ENCODE measurements at regions not wholly inside any gene's neighbourhood (a gene's known extent, or its start where the extent isn't known, plus 50 kb on each side); places are given as distances from the start of the nearest gene placed in this dataset.

DNA sequence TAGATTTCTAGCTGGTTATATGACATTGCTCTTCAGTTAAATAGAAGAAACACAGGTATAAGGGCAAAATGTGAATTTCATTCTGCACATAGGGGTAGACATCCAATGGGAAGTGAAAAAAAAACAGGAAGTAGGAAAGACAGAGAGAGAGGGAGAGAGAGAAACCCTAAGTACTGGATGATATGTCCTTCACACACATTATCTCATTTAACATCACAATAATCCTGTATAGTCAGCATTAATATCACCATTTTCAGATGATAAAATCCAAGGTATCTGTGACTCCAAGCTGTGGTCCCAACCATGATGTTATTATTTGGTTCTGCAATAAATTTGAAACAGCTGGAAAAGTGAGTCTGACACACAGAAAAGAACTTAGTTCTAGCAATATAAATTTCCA is 759.9 kb downstream of the SATB2 start:
- no peak for DNase-seq

DNA sequence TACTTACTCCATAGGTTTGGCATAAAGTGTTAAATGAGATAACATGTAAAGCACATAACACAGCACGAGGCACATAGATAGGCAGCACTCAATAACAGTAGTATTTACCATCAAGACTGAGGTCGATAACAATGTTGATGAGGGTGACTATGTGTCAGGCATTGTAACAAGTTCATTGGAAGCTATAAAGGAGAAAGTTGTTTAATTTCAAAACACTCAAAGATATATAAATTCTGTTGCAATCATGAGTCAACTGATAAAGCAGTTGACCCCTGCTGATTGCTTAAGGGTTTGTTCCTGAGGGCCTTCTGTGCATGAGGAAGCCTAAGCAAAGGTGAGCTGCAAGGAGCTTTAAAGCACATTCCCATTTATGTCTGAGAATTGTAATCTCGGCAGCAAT is 760.5 kb downstream of the SATB2 start:
- DNase-seq, result no peak

DNA sequence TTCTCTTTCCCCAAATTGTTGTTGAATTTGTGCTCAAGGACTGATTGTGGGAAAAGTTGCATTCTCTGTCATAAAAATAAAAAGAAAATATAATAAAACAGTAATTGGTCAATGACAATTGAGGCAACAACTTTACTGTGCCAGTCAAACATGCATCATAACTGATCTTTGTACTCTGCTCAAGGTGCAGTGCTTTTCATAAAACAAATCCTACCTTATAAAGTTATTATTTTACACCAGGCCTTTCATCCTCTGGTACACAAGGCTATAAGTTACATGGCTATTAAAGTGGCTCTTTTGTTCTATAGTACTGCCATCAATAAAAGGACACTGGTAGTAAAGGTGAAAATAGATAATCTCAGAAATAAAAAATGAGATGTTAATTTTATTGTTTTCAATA is 761.9 kb downstream of the SATB2 start:
- no peak for DNase-seq

DNA sequence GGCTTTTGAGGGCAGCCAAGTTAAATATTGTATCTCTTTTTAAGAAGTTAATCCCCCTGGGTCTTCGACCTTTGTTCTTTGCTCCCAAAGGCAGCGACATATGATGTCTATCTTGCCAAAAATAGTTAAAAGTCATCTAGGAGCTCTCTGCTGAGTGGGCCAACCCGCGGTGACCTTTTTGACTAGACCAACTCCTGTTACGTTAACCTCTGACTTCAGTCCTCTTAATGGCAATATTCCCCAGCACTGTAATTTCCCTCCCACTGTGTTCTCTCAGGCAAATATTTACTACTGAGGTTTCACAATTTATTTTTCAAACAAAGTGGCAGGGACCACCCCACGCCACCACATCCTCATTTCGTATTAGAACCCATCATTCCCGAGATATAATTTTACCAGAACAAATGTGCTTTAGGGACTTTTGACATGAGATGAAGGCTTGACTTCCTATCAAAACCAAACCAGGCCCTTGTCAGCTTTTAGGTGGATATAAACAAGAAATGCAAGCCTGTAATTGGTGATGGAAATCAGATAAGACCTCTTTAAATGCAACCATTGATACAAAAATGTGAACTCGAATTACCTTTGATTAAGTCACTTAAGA is 764.7 kb downstream of the SATB2 start:
- DNase-seq, result no peak

DNA sequence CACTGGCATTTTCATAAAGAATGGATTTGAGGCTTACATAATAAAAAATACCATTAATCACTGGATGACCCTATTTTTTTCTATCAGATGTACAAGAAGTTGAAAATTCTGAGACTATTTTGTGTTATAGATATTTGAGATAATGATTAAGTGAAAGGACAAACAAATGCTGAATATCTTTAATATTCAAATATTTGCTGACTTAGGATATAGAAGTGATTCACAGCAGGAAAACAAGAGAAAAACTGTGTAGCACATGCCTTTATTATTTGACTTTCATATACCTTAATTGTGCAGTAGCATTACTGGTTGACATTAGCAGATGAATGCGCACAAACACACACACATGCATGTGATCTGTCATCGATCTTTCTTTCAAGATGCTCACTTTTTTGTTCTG is 766.5 kb downstream of the SATB2 start:
- no peak for DNase-seq

DNA sequence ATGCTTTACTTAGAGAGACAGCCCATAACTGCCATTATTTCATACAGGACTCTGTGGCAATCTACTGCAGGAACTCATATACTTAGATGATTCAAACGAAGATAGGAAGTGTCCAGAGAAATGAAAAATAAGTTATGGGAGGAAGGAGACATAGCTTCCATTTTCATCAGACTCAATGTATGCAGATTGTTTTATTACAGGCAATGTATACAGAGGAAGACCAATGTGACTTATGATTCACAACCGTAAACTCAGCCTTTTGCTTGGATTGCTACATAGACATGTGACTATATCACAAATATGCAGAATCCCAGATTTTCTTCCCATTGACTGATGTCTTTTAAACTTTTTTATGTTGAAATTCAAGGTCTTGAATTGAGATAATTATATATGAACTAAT is 793.4 kb downstream of the SATB2 start:
- no peak for DNase-seq

DNA sequence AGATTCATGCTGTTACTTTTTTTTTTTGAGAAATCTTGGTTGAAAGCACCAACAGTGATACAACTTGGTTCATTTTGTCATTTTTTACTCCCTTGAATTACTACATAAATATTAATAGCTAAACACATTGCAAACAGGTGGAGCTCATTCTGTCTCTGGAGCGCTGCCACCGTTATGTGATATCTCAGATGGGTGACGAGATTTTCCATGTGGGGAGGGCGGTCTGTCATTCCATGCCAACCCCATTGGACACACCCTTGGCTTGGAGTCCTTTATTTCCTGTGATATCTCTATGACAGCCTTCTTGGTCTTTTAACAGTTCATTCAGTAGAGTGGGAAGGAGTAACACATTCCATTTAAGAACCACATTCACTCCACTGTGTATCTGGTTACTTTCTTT is 794.8 kb downstream of the SATB2 start:
- DNase-seq, result no peak

DNA sequence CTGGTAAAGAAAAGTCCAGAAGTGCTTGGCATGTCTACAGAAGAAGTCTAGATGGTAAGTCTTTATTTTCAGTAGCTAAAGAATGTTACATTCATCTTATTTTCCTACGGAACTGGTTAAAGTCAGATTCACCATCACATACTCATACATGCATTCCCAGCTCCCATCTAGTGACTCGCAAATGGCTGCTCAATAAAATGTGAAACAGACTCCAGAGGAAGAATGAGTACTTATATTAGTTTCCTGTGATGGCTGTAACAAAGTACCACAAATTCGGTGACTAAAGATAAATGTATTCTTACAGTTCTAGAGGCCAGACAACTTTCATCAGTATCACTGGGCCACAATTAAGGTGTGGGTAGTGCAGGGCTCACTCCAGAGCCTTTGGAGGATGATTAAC is 797.2 kb downstream of the SATB2 start:
- no peak for DNase-seq

DNA sequence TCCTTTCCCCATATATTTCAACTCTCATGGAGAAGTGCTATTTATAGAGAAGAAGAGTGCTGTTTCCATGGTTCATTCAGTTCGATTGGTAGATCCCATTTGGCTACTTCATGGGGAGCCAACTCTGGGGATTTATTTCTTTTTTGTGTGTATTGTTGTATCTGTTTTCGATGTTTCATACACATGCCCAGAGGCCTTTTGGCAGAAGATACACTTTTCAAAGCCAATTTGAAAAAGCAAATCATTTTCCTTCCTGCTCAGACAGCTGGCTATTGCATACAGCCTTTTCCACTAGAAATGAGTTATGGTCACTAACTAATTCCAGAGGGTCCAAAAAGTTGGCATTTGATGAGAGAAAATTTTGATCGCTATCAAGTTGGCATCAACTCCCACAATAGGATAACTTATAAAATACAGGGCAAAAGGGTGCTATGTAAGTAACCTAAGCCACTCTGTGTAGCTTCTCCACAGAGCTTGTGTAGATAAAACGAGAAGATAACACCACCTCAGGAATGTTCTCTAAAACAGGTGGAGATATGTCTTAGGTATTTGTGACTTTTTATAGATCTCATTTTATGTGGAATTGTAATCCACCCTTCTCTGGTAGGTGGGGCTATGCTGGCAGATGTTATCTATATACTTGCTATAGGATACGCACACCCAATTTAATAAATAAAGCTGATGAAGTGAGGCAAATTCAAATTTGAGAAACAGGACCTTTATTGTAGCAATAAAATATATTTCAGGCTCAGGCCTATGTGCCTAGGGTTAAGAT is 798.5 kb downstream of the SATB2 start:
- no peak for DNase-seq

DNA sequence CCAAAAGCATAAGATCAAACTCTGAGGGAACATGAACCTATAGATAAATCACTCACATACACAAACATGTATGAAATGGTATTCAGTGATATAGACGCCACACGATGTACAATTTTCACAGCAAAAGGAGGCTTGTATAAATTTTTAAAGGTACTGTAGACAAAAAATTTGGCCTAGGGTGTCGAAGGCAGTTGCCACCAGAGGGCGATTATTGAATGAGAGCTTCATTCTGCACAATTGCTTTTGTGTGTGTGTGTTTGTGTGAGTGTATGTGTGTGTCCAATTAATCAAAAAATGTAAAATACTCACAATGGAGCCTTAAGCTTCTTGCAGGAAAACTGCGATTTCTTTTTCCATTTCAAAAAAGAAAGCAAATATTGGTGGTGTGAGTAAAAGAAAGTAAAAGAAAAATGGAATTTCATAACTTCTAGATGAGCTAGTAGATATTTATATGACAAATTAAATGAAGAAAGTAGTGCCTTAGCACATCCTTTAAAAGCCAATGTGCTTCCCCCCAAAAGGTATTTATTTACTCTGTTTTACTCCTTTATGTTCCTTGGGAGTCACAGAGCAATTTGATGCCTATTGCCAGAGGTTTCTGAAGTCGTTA is 800.1 kb downstream of the SATB2 start:
- no peak for DNase-seq

DNA sequence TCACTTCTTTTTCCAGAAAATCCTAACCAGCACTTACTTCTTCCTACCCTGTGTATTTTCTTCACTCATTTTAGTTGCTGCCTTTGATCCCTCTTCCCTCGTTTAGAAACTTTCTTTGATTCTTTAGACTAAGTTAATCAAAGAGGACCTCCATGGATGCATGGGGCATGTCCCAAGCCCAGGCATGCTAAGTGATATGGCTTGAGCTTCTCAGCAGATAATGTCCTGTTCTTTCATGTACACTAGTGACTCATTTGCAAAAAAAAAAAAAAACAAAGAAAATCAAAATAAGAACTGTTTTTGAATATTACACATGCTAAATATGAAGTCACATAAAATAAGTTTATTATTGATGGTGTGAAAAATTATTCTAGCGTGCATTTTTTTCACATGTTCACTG is 800.9 kb downstream of the SATB2 start:
- no peak for DNase-seq

DNA sequence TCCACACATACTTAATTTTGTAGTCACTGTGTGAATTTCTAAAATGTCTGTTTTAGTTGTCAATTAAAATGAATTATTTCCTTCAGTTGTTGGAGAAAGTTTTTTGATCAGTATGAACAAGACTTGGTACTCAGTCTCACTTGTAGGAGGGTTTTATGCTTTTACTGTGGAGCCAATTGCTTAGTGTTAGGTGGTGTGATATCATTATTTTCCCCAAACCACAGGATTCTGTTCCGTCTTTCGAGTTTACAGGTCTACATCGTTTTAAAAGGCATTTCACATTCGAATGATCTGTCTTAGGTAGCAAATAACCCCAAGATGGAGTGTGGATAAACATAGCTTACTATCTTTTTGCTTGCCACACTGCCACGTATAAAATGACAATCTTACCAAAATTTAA is 803.1 kb downstream of the SATB2 start:
- no peak for DNase-seq

DNA sequence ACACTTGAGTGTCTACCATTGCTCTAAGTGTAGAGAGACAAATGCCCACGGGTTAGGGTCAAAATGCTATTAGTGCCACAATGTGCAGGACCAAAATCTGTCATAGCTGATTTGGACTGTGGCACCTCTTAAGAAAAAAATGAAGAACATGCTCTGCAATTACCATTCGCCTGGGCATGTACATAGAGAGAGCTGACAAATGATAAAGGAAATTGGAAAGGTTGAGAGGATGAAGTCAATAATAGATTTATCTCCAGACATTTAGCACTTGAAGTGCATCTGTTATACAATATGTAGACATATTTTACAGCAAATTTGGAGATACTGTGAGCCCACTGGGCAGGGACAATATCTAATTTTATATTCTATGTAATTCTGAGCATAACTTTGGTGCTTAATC is 804.4 kb downstream of the SATB2 start:
- DNase-seq, result no peak

DNA sequence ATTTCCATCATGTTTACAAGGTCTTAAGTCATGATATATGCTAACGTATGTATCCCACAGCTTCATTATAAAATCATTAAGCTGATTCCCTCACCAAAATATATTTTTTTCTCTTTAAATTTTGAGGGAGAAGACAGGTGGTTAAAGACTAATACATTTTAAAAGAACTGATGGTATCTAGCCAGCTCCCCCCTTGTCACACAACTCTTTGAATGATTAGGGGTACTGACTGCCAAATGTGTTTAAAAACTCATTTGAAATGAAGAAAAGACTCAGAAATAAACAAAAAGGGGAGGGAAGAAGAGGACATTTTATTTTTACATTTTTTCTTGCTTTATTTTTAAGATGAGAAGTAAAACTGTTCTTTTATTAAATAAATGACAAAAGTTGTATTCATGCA is 805.3 kb downstream of the SATB2 start:
- DNase-seq, result no peak

DNA sequence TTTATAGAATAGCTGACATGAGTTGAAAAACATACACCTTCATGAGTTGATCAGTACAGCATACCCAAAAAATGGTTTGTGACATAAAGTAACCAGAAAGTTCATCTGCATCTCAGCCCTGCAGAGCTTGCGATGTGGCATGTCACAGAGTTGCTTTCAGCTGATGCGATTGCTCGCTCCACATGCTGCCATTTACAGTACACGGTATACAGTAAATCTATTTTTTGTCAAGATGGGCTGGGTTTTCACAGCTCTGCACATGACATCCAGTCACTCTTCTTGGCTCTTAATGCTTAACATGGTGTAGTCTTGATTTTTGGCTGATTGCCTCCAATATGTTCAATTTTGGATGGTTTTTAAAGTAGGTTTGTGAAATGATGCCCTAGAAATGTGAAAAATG is 811.9 kb downstream of the SATB2 start:
- DNase-seq, result no peak

DNA sequence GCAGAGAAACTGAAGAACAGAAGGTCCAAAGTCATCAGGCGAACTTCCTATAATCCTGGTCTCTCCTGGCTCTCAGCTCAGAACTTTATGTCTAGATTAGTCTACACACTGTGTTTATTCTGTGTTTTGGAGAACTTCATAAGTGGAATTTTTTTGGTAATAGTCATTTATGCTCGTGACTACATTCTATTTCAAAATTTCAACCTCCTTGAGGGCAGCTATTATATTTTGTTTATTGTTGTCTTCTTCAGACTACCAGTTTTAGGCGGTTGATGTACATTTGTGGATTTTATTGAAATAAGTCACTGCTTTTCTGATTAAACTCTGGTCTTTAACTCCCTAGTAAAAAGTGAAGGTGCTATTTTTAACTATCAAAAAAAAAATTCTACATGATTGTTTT is 816.6 kb downstream of the SATB2 start:
- DNase-seq, result no peak

DNA sequence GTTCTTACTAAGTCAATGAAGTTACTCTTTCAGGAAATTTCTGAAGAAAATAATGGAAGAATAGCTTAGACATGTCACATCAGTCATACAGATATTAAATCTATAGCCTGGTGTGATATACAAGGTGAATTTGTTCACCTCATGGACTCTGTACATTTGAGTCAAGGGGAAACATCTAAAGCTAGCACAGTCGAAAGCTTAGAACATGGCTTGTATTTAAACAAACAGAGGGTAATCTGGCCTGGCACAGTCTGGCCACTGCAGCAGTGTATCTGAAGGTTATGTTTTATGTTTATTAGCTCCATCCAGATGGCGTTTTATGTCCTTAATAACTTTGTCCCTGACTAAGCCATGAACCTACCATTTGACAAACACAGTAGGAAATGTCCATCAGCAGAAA is 817.3 kb downstream of the SATB2 start:
- no peak for DNase-seq

DNA sequence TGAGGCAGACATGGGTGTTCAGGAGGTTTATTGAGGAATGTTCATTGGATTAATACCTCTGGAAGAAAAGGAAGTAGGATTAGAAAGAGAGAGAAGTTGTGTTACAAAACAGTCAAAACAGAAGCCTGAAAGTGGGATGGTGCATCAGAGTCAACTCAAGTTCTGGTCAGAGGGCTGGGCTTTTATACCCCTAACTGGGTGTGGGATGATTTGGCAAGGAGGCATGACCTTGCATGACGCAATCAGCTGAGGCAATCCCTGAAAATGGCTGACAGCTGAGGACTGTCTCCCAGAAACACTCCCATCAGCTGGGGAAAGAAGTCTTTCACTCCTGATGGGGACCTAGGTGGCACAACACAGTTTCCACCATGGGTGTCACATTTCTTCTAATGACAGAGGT is 818.2 kb downstream of the SATB2 start:
- no peak for DNase-seq

DNA sequence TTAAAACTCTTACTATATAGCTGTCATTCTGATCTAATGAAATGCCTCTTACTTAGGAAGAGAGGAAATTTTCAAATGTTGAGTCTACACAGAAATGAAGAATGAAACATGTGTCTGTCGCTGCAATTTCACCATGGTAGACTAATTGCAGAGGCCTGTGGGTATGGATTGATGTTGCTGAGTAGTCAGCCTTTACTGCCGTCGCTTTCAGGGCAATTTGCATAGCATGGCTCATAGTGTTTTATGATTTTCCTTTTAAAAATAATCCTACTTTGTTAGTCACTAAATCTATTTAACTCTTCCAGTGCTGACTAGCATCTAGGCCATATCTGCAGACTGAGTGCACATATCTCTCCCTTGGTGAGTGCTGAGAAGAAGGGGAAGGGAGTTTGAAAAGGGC is 819.2 kb downstream of the SATB2 start:
- DNase-seq, result no peak

DNA sequence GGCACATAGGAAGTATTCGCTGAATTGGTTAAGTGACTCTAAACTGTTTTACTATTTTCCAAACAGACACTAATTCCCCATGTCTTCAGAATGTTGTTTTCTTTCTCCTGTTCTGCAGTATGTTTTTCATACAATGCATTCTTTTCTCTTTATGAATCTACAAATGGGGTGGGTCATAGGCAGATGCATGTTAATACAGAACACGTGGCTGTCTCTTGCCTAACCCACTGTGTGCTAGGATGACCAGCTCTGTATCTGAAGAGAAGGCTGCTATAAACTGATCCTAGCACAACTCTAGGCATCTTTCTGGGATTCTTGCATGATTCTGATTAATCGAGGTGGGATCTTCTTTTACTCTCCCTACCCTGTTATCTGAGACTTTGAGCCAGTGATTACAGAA is 826.0 kb downstream of the PLCL1 start:
- no peak for DNase-seq

DNA sequence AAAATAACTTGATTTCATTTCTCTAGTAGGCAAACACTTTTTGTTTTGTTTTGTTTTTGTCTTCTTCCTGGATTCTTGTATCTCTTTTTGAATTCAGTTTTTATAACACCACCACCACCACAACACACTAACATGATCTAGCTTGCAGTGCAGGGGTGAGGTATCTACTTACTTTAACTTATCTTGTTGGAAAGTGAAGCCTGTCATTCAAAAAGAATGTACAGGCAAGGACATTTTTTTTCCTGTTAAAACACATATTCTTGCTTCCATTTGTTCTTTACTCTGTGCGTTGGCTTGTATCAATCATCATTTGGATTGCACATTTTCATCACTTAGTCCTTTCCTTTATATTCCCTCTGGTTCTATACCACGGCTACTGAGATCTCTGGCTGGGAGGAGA is 824.2 kb downstream of the PLCL1 start:
- DNase-seq, result no peak

DNA sequence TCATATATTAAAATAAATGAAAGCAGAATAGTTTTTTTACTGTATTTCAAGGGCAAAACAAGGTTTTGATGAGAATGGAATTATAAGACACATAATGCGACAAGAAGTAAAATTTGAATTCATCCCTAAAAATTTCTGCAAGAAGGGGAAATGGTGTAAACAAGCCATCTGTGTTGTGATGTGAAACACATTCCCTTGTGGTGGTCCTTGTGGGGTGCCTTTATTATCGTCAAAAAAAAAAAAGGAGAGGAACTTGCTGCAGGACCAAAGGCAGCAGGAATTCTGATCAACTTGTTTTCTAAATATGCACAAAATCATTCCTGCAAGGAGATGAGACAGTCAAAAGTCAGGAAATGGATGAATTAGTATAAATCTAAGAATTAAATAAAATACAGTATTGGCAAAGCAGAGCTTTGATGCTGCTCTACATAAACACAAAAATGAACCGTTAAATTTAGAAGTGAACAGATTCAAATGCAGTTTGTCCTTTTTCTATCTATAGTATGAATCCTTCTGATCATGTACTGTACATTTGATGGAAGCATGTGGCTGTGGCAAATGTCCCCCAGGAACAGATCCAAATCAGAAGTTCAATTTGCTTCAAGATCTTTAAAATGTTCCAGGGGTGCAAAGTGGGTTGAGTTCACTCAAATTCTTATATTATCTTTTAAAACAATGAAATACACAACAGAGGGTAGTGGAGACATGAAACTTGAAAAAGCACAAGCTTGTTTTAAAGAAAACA is 818.8 kb downstream of the PLCL1 start:
- no peak for DNase-seq

DNA sequence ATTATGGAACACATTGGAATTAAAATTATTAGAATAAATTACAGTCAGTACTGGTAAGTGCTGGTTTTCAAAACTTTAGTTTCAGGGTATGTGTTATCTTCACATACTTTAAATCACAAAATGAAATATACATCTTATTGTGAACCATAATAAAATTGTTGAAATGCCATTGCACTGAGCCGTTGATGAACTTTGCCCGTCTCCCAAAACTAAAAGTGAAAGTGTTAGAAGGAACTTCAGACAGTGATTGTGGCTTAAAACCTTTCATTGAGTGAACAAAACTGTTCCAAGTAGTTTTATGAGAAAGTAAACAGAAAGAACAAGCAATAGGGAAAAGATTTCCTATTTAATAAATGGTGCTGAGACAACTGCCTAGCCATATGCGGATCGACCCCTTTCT is 811.6 kb downstream of the PLCL1 start:
- no peak for DNase-seq

DNA sequence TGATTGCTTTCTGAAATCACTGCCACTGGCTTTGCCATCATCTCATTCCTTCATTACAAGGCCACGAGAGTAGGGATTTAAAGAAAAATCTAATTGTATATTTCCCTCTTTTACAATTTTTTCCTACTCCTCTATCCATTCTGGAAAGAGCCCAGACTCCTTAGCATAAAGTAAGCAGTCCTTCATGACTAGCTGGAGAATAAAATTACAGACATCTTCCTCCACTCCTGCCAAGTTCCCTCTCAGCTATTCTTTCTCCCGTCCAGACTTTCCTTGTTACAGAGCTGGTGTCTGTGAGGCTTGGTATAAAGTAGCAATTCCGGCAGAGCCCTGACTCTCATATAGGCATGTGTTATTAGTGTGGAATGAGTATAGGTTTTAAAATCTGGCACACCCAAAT is 806.8 kb downstream of the PLCL1 start:
- DNase-seq, result no peak
